Sciatic nerve (tissue), 2 donors: ENCODE measurements at regions not wholly inside any gene's neighbourhood (a gene's known extent, or its start where the extent isn't known, plus 50 kb on each side); places are given as distances from the start of the nearest gene placed in this dataset.

Experiments
- ATAC-seq: fragments of 200-7000 bp; cut with Tn5 transposase; one replicate; pipeline ENCODE4 v1.9.1; 2020; ENCODE audit warnings: mild to moderate bottlenecking, moderate library complexity
- DNase-seq: peaks from one replicate; pipeline ENCODE4 v3.0.0-alpha.2; 2020; ENCODE audit warnings: low spot score
- intact Hi-C: fragments of 100-400 bp; cut with DNase I; formaldehyde crosslinking; loops from one replicate; pipeline ENCODE4 v1.14.2; 2022
- donor health status: DM: no; HTN: no; CAD: no.
- donor health status: DM: no; HTN: no; CAD: no.

- no peak for ATAC-seq
- intact Hi-C loops, result no loop called here
- DNase-seq, result no peak
Measured at GRCh38 chr2:180677930-180678624, 302.3 kb upstream of the UBE2E3 start.

DNA sequence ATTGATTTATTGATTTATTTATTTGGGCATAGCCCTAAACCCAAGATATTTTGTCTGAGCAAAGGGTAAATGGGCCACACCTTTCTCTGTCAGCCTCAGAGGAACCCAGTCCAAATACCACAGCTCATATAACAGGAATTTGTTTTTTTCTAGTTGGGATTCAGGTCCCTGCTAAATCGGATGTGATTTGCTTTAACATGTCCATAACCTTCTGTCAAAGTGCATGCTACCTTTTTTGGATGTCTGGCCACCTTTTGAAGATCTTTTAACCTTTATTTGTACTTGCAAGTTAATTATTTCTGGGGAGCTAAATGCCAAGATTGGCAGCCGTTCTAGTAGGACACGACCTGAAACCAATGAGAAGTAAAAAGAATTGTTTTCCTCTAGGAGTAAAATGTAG is 303.2 kb upstream of the UBE2E3 start:
- intact Hi-C loops, result no loop called here
- ATAC-seq (no peak), DNase-seq (no peak)

DNA sequence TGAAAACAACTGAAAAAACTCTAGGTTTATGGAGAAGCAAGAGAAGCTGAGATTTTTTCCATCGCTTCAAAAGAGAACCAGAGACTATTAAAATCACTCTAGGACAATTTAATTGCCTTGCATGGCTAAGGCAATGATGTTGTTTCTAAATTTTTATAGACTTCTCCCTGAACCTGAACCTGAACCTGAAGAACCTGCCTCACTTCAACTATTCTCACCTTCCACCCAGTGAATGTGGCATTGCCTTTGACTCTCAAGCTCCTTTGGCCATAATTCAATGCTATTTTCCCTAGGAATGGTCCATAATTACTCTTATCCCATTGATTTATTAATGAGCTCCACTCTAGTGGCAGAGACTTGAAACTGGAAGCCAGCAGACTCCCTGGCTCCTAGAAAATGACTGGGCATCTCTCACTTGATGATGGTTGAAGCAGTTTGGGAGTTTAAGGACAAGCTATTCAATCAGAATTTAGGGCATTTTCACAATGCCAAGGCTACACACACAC is 303.8 kb upstream of the UBE2E3 start:
- ATAC-seq (no peak), DNase-seq (no peak)
- intact Hi-C loops, result no loop called here

- no peak for DNase-seq
- no peak for ATAC-seq
- intact Hi-C loops, result no loop called here
Measured at GRCh38 chr2:180675170-180675569, 305.2 kb upstream of the UBE2E3 start.

GRCh38 chr2:180672377-180672776 is 308.0 kb upstream of the UBE2E3 start:
- intact Hi-C loops, result no loop called here
- ATAC-seq (no peak), DNase-seq (no peak)

DNA sequence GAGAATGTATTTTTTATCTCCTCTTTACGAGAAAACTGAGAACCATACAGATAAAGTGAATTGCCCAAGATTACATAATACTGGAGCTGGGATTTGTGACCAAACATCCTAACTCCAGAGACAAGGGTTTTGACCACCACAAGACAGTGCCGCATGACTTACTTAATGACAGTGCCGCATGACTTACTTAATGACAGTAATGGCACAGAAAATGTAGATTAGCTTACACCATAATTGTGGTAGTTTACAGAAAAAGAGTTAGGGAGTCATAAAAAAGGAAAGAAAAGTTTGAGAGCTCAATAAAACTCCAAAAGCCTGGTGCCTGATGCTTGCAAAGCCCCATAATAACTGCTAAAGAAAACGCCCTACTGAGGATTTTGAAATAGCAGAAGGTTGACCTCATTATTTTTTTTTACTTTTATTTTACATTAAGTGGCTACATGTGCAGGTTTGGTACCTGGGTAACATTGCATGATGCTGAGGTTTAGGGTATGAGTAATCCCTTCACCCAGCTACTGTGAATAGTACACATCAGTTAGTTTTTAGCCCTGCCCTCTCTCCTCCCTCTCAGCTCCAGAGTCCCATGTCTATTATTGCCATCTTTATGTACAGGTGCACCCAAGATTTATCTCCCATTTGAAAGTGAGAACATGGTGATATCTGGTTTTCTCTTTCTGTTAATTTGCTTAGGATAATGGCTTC is 310.0 kb upstream of the UBE2E3 start:
- DNase-seq (no peak), ATAC-seq (no peak)
- intact Hi-C loops, result no loop called here

- ATAC-seq (no peak), DNase-seq (no peak)
- intact Hi-C loops, result no loop called here
Measured at GRCh38 chr2:180669016-180669415, 311.4 kb upstream of the UBE2E3 start.

DNA sequence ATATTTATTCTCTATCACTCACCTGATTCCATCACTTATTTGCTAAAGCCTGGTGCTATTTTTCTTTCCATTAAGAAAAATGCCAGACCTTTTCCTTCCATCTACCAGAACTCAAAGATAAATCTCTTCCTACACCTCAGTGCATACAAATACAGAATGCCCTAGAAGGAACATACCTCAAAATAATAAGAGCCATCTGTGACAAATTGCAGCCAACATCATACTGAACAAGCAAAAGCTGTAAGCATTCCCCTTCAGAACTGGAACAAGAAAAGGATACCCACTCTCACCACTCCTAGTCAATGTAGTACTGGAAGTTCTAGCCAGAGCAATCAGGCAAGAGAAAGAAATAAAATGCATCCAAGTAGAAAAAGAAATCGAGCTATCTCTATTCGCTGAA is 315.9 kb upstream of the UBE2E3 start:
- DNase-seq (no peak), ATAC-seq (no peak)
- intact Hi-C loops, result no loop called here

DNA sequence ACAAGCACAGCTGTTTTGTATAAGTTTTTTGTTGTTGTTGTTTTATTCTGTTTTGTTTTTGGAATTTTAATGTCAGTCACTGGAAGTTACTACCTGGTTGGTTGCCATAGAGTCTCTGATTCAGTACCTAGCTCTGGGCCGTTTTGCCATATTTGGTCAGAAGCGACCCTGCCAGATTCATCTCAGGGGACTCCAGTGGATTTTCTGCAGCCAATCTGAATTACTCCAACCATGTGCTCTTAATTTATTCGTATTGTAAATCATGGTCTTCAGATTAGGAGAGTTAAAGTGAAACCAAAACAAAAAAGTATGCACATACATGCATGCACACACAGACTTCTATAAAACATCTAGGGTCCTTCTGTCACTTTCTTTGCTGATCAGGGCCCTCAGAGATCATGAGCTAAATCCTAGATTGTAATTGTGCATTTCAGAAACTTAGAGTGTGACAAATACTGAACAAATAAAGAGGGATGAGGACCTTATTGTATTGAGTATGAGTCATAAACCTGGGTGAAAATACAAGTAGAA is 317.4 kb upstream of the UBE2E3 start:
- no peak for DNase-seq
- intact Hi-C loops, result no loop called here
- ATAC-seq, result no peak

GRCh38 chr2:180662521-180662920 is 317.9 kb upstream of the UBE2E3 start:
- intact Hi-C loops, result no loop called here
- DNase-seq, result no peak
- ATAC-seq, result no peak

DNA sequence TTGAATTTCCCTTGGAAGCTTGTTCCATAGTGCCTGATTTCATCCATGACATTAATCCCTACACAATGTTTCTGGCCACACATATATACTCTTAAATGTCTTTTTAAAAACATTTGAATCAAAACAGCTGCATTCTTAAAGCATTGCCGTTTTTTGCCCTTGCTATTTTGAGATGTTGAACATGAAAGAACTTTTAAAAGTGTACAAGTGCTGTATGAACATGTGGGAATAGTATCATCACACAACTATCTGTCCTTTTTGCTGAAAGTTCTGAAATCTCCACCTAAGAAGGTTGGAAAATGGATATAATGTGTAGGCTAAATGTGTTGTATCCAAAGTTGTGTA is 318.7 kb upstream of the UBE2E3 start:
- intact Hi-C loops, result no loop called here
- ATAC-seq, result no peak

DNA sequence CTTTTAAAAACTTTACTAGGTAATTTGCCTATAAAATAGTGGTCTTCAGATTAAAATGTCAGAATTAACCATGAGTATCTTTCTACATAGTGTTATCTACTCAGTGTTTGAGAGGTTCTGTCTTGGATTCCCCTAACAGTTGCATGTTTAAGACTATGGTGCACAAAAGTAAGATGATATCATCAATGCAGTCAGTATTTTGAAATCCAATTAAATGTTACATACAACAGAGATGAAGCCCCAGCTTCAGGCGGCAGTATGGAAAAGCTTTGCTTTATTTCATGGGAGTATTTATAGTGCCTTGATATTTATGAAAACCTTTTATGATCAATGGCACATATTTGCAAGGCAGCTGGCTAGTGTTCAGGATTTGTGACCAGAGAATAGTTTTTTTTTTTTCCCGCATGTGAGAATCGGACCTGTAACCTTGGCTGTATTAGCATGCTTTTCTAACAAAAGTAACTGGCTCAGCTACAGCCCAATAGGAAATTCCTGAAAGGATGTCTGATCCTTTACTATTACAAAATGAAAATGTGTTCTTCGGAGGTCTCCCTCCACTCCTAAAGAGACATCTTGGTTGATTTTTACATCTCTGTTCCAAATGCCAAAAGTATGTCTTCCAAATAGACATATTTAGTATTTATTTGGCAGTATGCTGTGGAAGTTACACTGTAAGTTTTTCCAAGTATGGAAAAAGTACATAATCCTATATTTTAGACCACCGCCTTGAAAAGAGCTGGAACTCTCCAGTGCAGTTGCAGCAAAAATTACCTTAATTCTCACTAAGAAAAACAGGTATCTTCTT is 319.3 kb upstream of the UBE2E3 start:
- no peak for ATAC-seq
- DNase-seq, result no peak
- intact Hi-C loops, result no loop called here

More for the DNA sequence above, 318.7 kb upstream of the UBE2E3 start:
- DNase-seq, result no peak

GRCh38 chr2:180660207-180660606 is 320.2 kb upstream of the UBE2E3 start:
- ATAC-seq, result no peak
- no peak for DNase-seq
- intact Hi-C loops, result no loop called here

DNA sequence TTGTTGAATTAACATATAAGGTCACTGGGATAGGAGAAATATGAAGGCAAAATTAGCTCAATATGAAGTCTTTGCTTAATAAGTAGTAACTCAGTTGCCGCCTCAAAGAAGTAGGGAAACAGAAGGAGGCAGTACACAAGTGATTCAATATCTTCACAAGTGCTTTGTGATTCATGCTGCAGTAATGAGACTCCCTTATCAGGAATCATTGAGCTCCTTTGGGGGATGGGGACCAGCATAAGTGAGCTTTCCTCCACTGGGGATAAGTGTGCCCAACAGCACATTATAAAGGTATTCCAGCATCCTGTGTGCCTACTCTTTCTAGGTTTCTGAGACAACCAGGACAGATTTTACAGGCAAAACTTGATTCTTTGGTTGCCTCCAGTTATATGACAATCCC is 323.4 kb upstream of the UBE2E3 start:
- intact Hi-C loops, result no loop called here
- no peak for DNase-seq
- ATAC-seq, result no peak

DNA sequence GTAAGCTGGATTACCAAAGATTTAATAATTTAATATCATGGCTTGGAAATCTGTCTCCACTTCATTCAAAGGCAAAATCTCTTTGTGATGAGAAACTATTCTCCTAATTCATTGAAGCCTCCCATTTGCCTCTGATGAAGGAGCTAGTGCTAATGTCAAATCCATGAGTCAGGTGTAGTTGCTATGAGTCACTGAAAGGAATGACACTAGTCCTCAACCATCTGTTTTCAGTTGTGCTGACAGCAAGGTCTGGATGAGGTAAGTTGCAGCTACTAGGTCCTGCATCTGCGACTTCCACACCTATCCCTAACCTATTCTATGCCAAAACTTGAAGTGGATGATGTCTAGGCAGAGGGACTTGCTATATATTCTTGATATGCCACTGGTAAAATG is 324.0 kb upstream of the UBE2E3 start:
- no peak for ATAC-seq
- intact Hi-C loops, result no loop called here
- DNase-seq, result no peak

DNA sequence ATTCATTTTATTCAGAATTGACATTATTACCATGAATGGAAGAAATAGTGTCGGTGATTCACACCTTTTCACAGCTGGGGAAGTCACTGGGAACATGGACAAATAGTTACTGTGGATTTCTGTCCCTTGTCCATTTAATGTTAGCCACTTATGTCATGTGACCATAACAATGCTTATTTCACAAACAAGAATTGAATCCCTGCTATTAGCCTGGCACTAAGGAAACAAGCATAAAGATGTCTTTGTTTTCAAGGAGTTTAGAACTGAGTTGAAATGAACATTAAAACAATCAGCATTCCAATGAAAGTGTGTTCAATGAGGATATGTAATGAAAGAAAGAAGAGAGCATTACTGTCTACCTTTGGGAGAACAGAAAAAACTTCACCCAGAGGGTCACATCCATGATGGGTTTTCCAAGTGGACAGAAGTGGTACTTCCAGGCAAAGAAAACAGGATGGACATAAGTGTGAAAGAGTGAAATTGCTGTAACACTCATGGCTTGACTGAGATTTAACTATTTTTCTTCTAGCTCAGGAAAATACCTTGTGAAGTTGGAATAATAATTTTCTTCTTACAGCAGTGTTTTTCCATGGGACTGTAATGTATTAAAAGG is 324.5 kb upstream of the UBE2E3 start:
- ATAC-seq (no peak), DNase-seq (no peak)
- intact Hi-C loops, result no loop called here

DNA sequence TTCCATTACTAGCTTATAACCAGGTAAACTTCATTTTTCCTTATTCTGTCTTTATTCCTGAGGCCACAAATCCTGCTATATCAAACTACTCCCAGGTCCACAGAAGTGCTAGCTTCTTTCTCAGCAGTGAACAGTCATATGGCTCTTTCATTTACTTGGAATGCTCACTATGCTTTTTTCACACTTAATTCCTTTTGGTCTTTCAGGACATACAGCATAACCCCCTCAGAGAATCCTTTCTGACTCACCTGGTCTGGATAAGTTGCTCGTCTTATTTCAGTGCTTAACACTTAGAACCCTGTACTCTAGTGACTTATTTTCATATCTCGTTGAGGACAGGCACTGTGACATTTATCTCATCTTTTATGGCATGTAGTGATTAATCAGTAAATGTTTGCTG is 325.0 kb upstream of the UBE2E3 start:
- no peak for ATAC-seq
- intact Hi-C loops, result no loop called here
- DNase-seq, result no peak

DNA sequence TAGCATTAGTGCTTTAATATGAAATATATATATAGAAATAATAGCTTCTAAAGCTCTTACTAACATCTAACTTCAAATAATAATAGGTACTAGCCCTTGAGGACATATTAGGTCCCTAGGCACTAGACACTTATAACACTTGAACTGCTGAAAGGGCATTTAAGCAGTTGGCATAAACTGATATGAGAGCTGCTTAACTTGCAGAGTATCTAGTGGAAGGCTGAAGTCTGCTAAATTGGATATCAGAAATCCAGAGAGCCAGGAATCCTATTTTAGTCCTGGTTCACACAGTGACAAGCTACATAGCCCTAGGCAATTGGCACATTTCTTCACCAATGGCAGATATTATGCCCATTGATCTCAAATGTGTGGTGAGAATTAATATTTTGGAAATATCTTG is 326.9 kb upstream of the UBE2E3 start:
- no peak for DNase-seq
- no peak for ATAC-seq
- intact Hi-C loops, result no loop called here

DNA sequence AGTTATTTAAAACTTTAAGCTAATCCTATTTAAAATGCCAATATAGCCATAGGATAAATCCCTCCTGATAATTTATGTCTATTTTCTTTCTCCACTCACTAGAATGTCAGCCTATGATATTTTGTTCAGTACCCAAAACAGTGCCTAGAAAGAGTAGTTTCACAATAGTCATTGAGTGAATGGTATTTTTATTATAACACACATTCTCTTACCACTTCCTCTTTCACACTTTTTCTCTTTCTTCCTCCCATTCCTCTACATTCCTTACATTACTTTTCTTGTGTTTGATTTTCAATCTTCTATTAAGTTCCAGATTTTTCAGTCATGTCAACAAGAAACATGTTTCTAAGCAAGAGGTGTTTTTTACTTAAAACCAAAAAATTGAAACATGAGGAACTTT is 327.6 kb upstream of the UBE2E3 start:
- DNase-seq (no peak), ATAC-seq (no peak)
- intact Hi-C loops, result no loop called here

DNA sequence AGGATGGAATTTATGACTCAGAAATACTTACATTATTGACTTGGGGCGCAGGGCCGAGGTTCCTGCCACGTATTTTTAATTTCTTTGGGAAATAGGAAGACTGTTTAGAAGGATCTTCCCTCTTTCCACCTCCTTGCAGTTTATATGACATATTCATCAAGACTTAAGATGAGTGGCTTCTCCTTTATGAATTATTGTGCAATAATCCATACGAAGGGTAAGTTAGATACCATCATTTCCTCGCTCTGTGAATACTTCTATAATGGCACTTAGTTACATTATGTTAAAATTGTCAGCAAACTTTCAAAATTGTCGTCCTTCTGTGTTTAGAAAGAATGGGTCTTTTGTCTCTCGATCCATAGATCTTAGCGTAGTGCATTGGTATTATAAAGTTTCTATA is 328.8 kb upstream of the UBE2E3 start:
- ATAC-seq (no peak), DNase-seq (no peak)
- intact Hi-C loops, result no loop called here
